PC-9 (cell line): ENCODE measurements at regions not wholly inside any gene's neighbourhood (a gene's known extent, or its start where the extent isn't known, plus 50 kb on each side); places are given as distances from the start of the nearest gene placed in this dataset.
"Not testable (repeated sequence)": the region's sequence is repeated elsewhere in the genome, so short reads cannot be mapped to it uniquely, and the experiment has no call there.

Experiments used
- BruUV-seq: library from RNA; stranded (reverse); fragments of 400-500 nt; replicated peaks from 2 replicates; lab custom pipeline; 2021; lab: Mats Ljungman, UMichigan
- CTCF ChIA-PET: fragments of 300-600 bp; sonication (Branson Sonifier 250); formaldehyde crosslinking; loops from one replicate; lab custom pipeline; 2022; ENCODE audit warnings: antibody characterized with exemption; lab: Charles Lee
- POLR2A ChIA-PET: fragments of 300-600 bp; sonication (Branson Sonifier 250); formaldehyde crosslinking; loops from one replicate; lab custom pipeline; 2022; ENCODE audit warnings: antibody characterized with exemption; ENCODE audit not compliant: unreplicated experiment; lab: Charles Lee
- DNase-seq, 2 experiments: peaks; one replicate each; pipeline versions ENCODE4 v3.0.0 to v3.0.0-alpha.2; 2015 to 2022; ENCODE audit warnings: mixed read lengths in 1 of 2
- H2AFZ ChIP-seq: fragments of 200-600 bp; sonication (generic); 2 replicates; pipeline ENCODE4 v1.8.1; 2017; ENCODE audit warnings: antibody characterized with exemption
- H3F3A ChIP-seq: fragments of 200-600 bp; sonication (generic); 2 replicates; pipeline ENCODE4 v1.8.1; 2017; ENCODE audit warnings: antibody characterized with exemption, mild to moderate bottlenecking, low read depth; ENCODE audit not compliant: insufficient read depth
- H3K27ac ChIP-seq: fragments of 200-600 bp; sonication (generic); 2 replicates; pipeline ENCODE4 v1.6.1; 2016; ENCODE audit warnings: mixed run types
- H3K27me3 ChIP-seq: fragments of 200-600 bp; sonication (generic); 2 replicates; pipeline ENCODE4 v1.6.1; 2016; ENCODE audit warnings: low read depth, mixed run types; ENCODE audit not compliant: insufficient read depth
- H3K36me3 ChIP-seq: fragments of 200-600 bp; sonication (generic); 2 replicates; pipeline ENCODE4 v1.6.1; 2016; ENCODE audit warnings: low read depth, mixed run types
- H3K4me1 ChIP-seq: fragments of 200-600 bp; sonication (generic); replicated peaks from 2 replicates; pipeline ENCODE4 v1.6.1; 2016; ENCODE audit warnings: mixed run types; ENCODE audit not compliant: insufficient read depth
- H3K4me2 ChIP-seq: fragments of 200-600 bp; sonication (generic); 2 replicates; pipeline ENCODE4 v1.6.1; 2017; ENCODE audit warnings: mixed run types
- H3K4me3 ChIP-seq: fragments of 200-600 bp; sonication (generic); 2 replicates; pipeline ENCODE4 v1.6.1; 2016; ENCODE audit warnings: mixed run types
- H3K79me2 ChIP-seq: fragments of 200-600 bp; sonication (generic); 2 replicates; pipeline ENCODE4 v1.6.1; 2017; ENCODE audit warnings: low read depth, mixed run types
- H3K9me2 ChIP-seq: fragments of 200-600 bp; sonication (generic); 2 replicates; pipeline ENCODE4 v1.8.1; 2017; ENCODE audit warnings: mild to moderate bottlenecking; ENCODE audit not compliant: insufficient read depth
- H3K9me3 ChIP-seq: fragments of 200-600 bp; sonication (generic); 2 replicates; pipeline ENCODE4 v1.8.1; 2016; ENCODE audit warnings: low read depth; ENCODE audit not compliant: insufficient read depth
- H4K20me1 ChIP-seq: fragments of 200-600 bp; sonication (generic); 2 replicates; pipeline ENCODE4 v1.8.1; 2017; ENCODE audit not compliant: insufficient read depth
- EZH2 ChIP-seq: fragments of 200-600 bp; sonication (generic); IDR thresholded peaks from 2 replicates; pipeline ENCODE4 v1.8.0; 2017; ENCODE audit warnings: antibody characterized with exemption, low read depth
- intact Hi-C: fragments of 100-400 bp; cut with micrococcal nuclease; formaldehyde crosslinking; loops from one replicate; pipeline ENCODE4 v1.10.0; 2022; ENCODE audit not compliant: unreplicated experiment
- TF ChIP-seq, protein P1 (sequence below): fragments of 200-600 bp; sonication (generic); conservative IDR thresholded peaks from 2 replicates; pipeline ENCODE4 v1.6.1; 2017; ENCODE audit warnings: mixed run types, antibody characterized with exemption, mild to moderate bottlenecking, moderate library complexity

DNA sequence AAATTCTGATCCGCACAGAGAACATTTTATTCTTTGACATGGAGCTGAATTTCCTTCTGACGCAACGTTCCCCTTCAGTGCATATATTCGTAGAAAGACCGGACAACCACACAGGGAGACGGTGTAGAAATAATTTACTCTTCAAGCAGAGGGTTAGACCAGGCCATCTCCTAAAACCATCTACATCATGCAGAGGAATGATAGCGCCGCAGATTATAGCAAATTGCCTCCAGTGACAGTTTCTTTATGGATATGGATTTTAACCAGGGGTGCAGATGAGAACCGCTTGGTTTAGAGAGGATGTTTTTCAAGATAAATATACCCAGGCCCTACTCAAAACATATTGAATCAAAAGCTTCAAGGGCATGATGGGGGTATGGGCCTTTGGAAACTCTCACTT, 759.3 kb upstream of the AUTS2 start:
- H3K27ac ChIP-seq = no peak overlapping the region
- no peak for DNase-seq
- no peak overlapping the region for H3K4me2 ChIP-seq
- TF ChIP-seq, protein P1, sequence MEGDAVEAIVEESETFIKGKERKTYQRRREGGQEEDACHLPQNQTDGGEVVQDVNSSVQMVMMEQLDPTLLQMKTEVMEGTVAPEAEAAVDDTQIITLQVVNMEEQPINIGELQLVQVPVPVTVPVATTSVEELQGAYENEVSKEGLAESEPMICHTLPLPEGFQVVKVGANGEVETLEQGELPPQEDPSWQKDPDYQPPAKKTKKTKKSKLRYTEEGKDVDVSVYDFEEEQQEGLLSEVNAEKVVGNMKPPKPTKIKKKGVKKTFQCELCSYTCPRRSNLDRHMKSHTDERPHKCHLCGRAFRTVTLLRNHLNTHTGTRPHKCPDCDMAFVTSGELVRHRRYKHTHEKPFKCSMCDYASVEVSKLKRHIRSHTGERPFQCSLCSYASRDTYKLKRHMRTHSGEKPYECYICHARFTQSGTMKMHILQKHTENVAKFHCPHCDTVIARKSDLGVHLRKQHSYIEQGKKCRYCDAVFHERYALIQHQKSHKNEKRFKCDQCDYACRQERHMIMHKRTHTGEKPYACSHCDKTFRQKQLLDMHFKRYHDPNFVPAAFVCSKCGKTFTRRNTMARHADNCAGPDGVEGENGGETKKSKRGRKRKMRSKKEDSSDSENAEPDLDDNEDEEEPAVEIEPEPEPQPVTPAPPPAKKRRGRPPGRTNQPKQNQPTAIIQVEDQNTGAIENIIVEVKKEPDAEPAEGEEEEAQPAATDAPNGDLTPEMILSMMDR = no peak
- TF ChIP-seq EZH2 = no peak
- no peaks in the 10 kb centered on the region for H3F3A ChIP-seq
- H3K4me3 ChIP-seq = no peak overlapping the region
- H4K20me1 ChIP-seq = no peaks in the 10 kb centered on the region
- no peaks in the 10 kb centered on the region for H3K9me3 ChIP-seq
- H3K79me2 ChIP-seq = no peaks in the 10 kb centered on the region
- H3K4me1 ChIP-seq = no peaks in the 10 kb centered on the region
- intact Hi-C loops = no loop called here
- no peaks in the 10 kb centered on the region for H3K27me3 ChIP-seq
- H3K36me3 ChIP-seq = no peaks in the 10 kb centered on the region
- ChIA-PET POLR2A (no interaction called here), CTCF (no interaction called here)
- no peak overlapping the region for H2AFZ ChIP-seq
- H3K9me2 ChIP-seq = no peaks in the 10 kb centered on the region
- no TSS peak for BruUV-seq

DNA sequence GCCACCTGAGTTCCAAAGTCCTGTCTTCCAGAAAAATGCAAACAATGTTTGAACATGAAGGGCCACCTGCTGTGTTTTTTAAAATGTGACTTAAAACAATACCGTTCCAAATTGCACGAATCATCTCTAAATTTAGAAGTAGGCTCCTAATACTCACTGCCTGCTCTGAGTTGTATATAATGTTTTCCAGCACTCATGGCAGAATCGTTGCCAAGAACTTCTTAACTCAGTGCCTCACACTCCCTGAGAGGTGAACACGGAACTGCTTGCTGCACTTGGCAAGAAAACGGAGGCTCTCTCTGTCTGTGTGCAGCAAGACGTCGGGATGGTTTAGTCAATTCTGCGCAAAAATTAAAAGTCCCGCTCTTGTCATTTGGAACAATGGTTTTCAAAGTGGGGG, 757.3 kb upstream of the AUTS2 start:
- H3K27me3 ChIP-seq = no peaks in the 10 kb centered on the region
- H3K9me2 ChIP-seq = no peaks in the 10 kb centered on the region
- H4K20me1 ChIP-seq = no peaks in the 10 kb centered on the region
- intact Hi-C loops = no loop called here
- no TSS peak for BruUV-seq
- ChIA-PET CTCF (no interaction called here), POLR2A (no interaction called here)
- H2AFZ ChIP-seq = no peak overlapping the region
- H3K4me3 ChIP-seq = no peak overlapping the region
- DNase-seq = no peak
- H3K4me1 ChIP-seq = no peaks in the 10 kb centered on the region
- no peaks in the 10 kb centered on the region for H3K79me2 ChIP-seq
- no peaks in the 10 kb centered on the region for H3F3A ChIP-seq
- no peaks in the 10 kb centered on the region for H3K36me3 ChIP-seq
- no peak for TF ChIP-seq EZH2
- TF ChIP-seq, protein P1 = no peak
- no peak overlapping the region for H3K4me2 ChIP-seq
- no peaks in the 10 kb centered on the region for H3K9me3 ChIP-seq
- H3K27ac ChIP-seq = no peak overlapping the region

DNA sequence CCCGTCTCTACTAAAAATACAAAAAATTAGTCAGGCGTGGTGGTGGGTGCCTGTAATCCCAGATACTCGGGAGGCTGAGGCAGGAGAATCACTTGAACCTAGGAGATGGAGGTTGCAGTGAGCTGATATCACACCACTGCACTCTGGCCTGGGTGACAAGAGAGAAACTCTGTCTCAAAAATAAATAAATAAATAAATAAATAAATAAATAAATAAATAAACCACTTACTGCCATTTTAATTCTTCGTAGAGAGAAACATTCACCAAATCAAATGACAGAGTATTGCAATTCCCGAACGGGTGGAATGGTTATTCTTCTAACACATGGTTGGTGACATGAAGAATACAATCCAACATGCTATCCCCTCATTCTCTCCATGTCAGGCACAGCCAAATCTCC, 754.3 kb upstream of the AUTS2 start:
- H3K4me3 ChIP-seq, H3K9me3 ChIP-seq, intact Hi-C loops, DNase-seq, H3K36me3 ChIP-seq, BruUV-seq, H3K79me2 ChIP-seq, POLR2A ChIA-PET, H3K4me2 ChIP-seq, CTCF ChIA-PET, H3F3A ChIP-seq, H3K27ac ChIP-seq, H3K27me3 ChIP-seq, H3K9me2 ChIP-seq, H4K20me1 ChIP-seq, H3K4me1 ChIP-seq: not testable (repeated sequence)
- 0 out of 2 replicates have a peak overlapping the region, but pooled peaks have one; percentile 24 for H2AFZ ChIP-seq

DNA sequence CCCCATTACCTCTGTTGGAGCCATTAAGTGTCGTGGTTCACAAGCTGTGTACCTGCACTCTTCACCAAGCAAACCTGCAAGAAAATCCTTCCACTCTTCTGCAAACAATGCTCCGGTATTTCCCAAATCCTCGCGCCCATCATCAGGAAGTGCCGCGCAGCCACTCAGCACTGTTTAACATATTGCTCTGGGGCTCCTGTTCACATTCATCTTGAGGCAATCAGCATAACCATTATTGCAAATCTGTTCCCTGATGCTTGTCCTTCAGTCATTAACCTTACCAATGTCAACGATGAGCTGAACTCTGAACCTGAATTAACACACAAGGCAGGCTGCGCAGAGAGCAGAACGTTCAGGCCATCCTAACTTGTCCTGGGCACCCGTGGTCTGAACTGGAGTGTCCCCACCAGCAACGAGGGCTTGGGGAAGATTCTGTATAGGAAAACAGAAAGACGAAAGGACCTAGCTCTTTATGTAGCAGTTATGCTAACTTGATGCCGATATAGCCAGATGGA, 751.4 kb upstream of the AUTS2 start:
- POLR2A ChIA-PET = no interaction called here
- Histone ChIP-seq H4K20me1 (no peaks in the 10 kb centered on the region), H3K4me3 (no peak overlapping the region), H3K4me2 (no peak overlapping the region), H3K9me2 (no peaks in the 10 kb centered on the region), H3K4me1 (no peaks in the 10 kb centered on the region), H3K79me2 (no peaks in the 10 kb centered on the region), H3K27ac (no peak overlapping the region), H3K36me3 (no peaks in the 10 kb centered on the region), H3K9me3 (0 out of 2 replicates have a peak, but pooled peaks cover 4% of the 10 kb centered on the region), H3F3A (no peaks in the 10 kb centered on the region), H2AFZ (no peak overlapping the region), H3K27me3 (no peaks in the 10 kb centered on the region)
- TF ChIP-seq EZH2 = no peak
- TF ChIP-seq, protein P1 = no peak
- CTCF ChIA-PET = no interaction called here
- BruUV-seq = no TSS peak
- intact Hi-C loops = no loop called here
- DNase-seq = no peak
